Gastroesophageal sphincter (tissue), 3 donors: ENCODE measurements at regions not wholly inside any gene's neighbourhood (a gene's known extent, or its start where the extent isn't known, plus 50 kb on each side); places are given as distances from the start of the nearest gene placed in this dataset.

Experiments used
- CTCF ChIP-seq, 4 experiments: fragments of 200-600 bp in 2 of 4; fragments of 450-650 bp in 2 of 4; sonication (generic) in 1 of 4; IDR thresholded peaks; one replicate each; pipeline ENCODE4 v1.5.1; 2017 to 2019; ENCODE audit warnings: antibody characterized with exemption in 4 of 4, mild to moderate bottlenecking in 2 of 4, moderate library complexity in 2 of 4
- EP300 ChIP-seq: sonication (generic); formaldehyde crosslinking; IDR thresholded peaks from one replicate; pipeline ENCODE4 v1.6.1; 2017; ENCODE audit warnings: antibody characterized with exemption, mild to moderate bottlenecking
- POLR2A ChIP-seq, 2 donors: fragments of 450-650 bp; IDR thresholded peaks; one replicate each; pipeline ENCODE4 v1.6.1; 2017; ENCODE audit warnings: antibody characterized with exemption in 2 of 2, mild to moderate bottlenecking in 2 of 2, moderate library complexity in 1 of 2
- POLR2AphosphoS5 ChIP-seq: sonication (generic); formaldehyde crosslinking; IDR thresholded peaks from one replicate; pipeline ENCODE4 v1.6.1; 2017; ENCODE audit warnings: antibody characterized with exemption

- TF ChIP-seq EP300: no peak
- TF ChIP-seq CTCF (IDR thresholded peaks at IDR 0.05): no peak
- no peak for TF ChIP-seq POLR2AphosphoS5
- no peak for TF ChIP-seq POLR2A (IDR thresholded peaks at IDR 0.05)
Observed at GRCh38 chr2:20145497-20146193, 79.3 kb downstream of the SDC1 start.
